ENCODE measurements at regions not wholly inside any gene's neighbourhood (a gene's known extent, or its start where the extent isn't known, plus 50 kb on each side); places are given as distances from the start of the nearest gene placed in this dataset.

- TF ChIP-seq CTCF (IDR thresholded peaks at IDR 0.05) (no peak), JUN (IDR thresholded peaks at IDR 0.05) (no peak), POLR2AphosphoS2 (conservative IDR thresholded peaks at IDR 0.05; ENCODE audit: low read length) (no peak), CEBPB (IDR thresholded peaks at IDR 0.05) (no peak), MAX (IDR thresholded peaks at IDR 0.05) (no peak), EP300 (IDR thresholded peaks at IDR 0.05) (no peak), KDM5A (IDR thresholded peaks at IDR 0.05) (no peak), CHD2 (IDR thresholded peaks at IDR 0.05; ENCODE audit: low read length, partially characterized antibody) (no peak), KDM1A (IDR thresholded peaks at IDR 0.05; ENCODE audit: low read depth) (no peak), NR3C1 (IDR thresholded peaks at IDR 0.05) (no peak), RAD21 (conservative IDR thresholded peaks at IDR 0.05 in 1 of 2, IDR thresholded peaks at IDR 0.05 in 1 of 2) (no peak), CBX8 (IDR thresholded peaks at IDR 0.05) (no peak)
These were observed 1629.3 kb downstream of the MRPL39 start for GRCh38 chr21:23977971-23978370.

Measured in A549 (cell line).